22Rv1 (cell line): ENCODE measurements at regions not wholly inside any gene's neighbourhood (a gene's known extent, or its start where the extent isn't known, plus 50 kb on each side); places are given as distances from the start of the nearest gene placed in this dataset.

ENCODE experiments used
- H3K27ac ChIP-seq: fragments of 450-650 bp; 2 replicates; pipeline ENCODE4 v1.5.1; 2017
- CTCF ChIP-seq: fragments of 450-650 bp; IDR thresholded peaks from 2 replicates; pipeline ENCODE4 v1.5.1; 2017; ENCODE audit warnings: mild to moderate bottlenecking
- ZFX ChIP-seq: fragments of 450-650 bp; IDR thresholded peaks from 2 replicates; pipeline ENCODE4 v1.6.1; 2017; ENCODE audit warnings: antibody characterized with exemption, borderline replicate concordance

- TF ChIP-seq ZFX, result no peak
- TF ChIP-seq CTCF, result no peak
- no peak overlapping the region for H3K27ac ChIP-seq
Measured at GRCh38 chr7:19381321-19381720, 236.1 kb upstream of the FERD3L start.

GRCh38 chr7:19378345-19378714, 233.1 kb upstream of the FERD3L start:
- TF ChIP-seq ZFX (no peak), CTCF (no peak)
- H3K27ac ChIP-seq, result no peak overlapping the region

DNA sequence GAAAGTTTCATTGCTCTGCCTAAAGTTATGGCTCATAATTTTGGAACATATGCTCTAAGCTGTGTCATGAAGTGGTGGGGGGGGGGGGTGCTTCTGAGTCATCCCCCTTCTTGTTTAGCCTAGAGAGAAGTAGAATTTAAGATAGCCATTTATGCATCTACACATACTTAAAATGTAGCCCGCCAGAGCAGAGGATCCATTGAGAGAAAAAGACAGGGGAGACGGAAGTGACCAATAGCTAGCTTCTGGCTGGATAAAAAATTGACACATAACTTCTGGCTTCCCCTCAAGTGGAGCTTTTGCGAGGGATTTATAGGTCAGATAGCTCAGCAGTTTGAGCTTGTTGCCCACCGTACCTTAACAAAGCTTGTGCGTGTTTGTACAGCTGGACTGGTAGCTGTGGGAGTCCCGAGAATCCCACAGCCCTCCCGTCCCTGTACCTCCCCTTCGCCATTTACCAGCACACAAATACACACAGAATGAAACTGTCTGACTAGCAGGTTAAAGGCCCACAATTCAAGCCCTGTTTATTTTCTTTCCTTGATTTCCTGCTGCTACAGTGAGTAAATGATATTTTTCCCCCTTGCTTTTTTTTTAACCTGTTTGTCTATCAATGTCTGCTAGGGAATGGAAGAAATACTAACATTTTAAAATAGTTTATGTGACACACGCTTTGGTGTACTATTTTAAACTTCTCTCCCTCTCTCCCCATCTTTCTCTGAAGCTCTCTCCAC, 232.6 kb upstream of the FERD3L start:
- TF ChIP-seq CTCF (no peak), ZFX (no peak)
- no peak overlapping the region for H3K27ac ChIP-seq

GRCh38 chr7:19376538-19376937, 231.3 kb upstream of the FERD3L start:
- TF ChIP-seq CTCF (no peak), ZFX (no peak)
- no peak overlapping the region for H3K27ac ChIP-seq

DNA sequence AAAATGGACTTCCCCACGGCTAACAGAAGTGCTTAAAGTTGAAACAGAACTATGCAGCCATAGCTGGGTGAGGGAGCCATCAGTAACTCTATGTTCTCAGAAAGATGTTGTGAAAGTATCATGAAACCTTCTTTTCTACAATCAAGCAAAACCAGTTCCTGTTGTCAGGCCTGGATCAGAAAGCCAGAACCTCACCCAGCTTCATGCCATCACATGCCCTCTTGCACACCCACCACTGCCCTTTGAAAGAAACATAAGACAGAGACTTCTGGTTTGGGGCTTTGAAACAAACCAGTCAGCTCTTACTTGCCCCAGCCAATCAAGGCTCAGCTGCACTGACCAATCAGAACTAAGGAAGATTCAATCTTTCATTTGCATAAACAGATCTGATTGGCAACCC, 230.8 kb upstream of the FERD3L start:
- TF ChIP-seq CTCF (no peak), ZFX (no peak)
- H3K27ac ChIP-seq, result no peak overlapping the region

- no peak for TF ChIP-seq CTCF
- no peak for TF ChIP-seq ZFX
- no peak overlapping the region for H3K27ac ChIP-seq
Measured at GRCh38 chr7:19373334-19373733, 228.1 kb upstream of the FERD3L start.

GRCh38 chr7:19369806-19370205, 224.6 kb upstream of the FERD3L start:
- TF ChIP-seq ZFX (no peak), CTCF (no peak)
- peak overlapping the region; percentile 53 for H3K27ac ChIP-seq
